K562 (cell line): ENCODE measurements at regions not wholly inside any gene's neighbourhood (a gene's known extent, or its start where the extent isn't known, plus 50 kb on each side); places are given as distances from the start of the nearest gene placed in this dataset.

Experiments used
- ATAC-seq: fragments of 200-7000 bp; cut with Tn5 transposase; 3 replicates; pipeline ENCODE4 v1.9.1; 2020; ENCODE audit warnings: moderate library complexity
- BruUV-seq: library from RNA; stranded (reverse); fragments of 400-500 nt; replicated peaks from 2 replicates; lab custom pipeline; 2021; lab: Mats Ljungman, UMichigan
- CTCF ChIA-PET: fragments of 300-600 bp; formaldehyde crosslinking; extraction: SDS; loops from one replicate; lab custom pipeline; 2021; ENCODE audit warnings: low intra/inter-chr PET ratio; lab: Yijun Ruan, JAX
- POLR2A ChIA-PET: fragments of 300-600, 350-650 bp; sonication (Branson Sonifier 250); formaldehyde crosslinking; extraction: SDS; loops from one replicate; lab custom pipeline; 2021; ENCODE audit warnings: antibody characterized with exemption, inconsistent platforms; lab: Yijun Ruan, JAX
- DNase-seq, 4 experiments: peaks; one replicate each; pipeline versions ENCODE4 v3.0.0 to v3.0.0-alpha.2; 2011 to 2018; ENCODE audit warnings: low spot score in 3 of 4, mixed read lengths in 3 of 4; ENCODE audit errors: extremely low read depth in 1 of 4
- FAIRE-seq: peaks from 2 replicates; lab custom pipeline; 2011; peaks lifted over from hg19 to GRCh38; lab: Jason Lieb, UNC
- H2AFZ ChIP-seq: 2 replicates; pipeline ENCODE4 v1.6.0; 2011; ENCODE audit warnings: low read depth, low read length, control low read depth, inconsistent platforms
- H3K27ac ChIP-seq: fragments of 200-600 bp; 3 replicates; pipeline ENCODE4 v1.8.0; 2011; ENCODE audit warnings: low read depth, mild to moderate bottlenecking, control low read depth, inconsistent platforms, low read length, moderate library complexity, mixed read lengths; ENCODE audit errors: extremely low read depth
- H3K27me3 ChIP-seq, 2 experiments: fragments of 300-600 bp in 1 of 2; 2 replicates in 1 of 2; 3 replicates in 1 of 2; pipeline versions ENCODE4 v1.6.0 to v1.8.0; 2011; ENCODE audit warnings: inconsistent platforms in 2 of 2, low read length in 2 of 2, mild to moderate bottlenecking in 1 of 2, mixed read lengths in 1 of 2, moderate library complexity in 1 of 2; ENCODE audit not compliant: control insufficient read depth in 2 of 2, insufficient read depth in 2 of 2
- H3K36me3 ChIP-seq: fragments of 300-600 bp; 3 replicates; pipeline ENCODE4 v1.8.0; 2011; ENCODE audit warnings: mild to moderate bottlenecking, low read length, inconsistent platforms; ENCODE audit not compliant: control insufficient read depth, insufficient read depth
- H3K4me1 ChIP-seq, 2 experiments: fragments of 200-600 bp in 1 of 2; replicated peaks in 1 of 2; 2 replicates in 1 of 2; 3 replicates in 1 of 2; pipeline versions ENCODE4 v1.5.1 to v1.8.0; 2011; ENCODE audit warnings: inconsistent platforms in 2 of 2, low read length in 2 of 2, mild to moderate bottlenecking in 1 of 2, mixed read lengths in 1 of 2, moderate library complexity in 1 of 2; ENCODE audit not compliant: control insufficient read depth in 2 of 2, insufficient read depth in 2 of 2
- H3K4me2 ChIP-seq: 2 replicates; pipeline ENCODE4 v1.6.1; 2011; ENCODE audit warnings: low read length, control low read depth, inconsistent platforms, mixed read lengths; ENCODE audit not compliant: insufficient read depth
- H3K4me3 ChIP-seq: fragments of 200-600 bp; sonication (generic), shearing (Covaris generic); 2 replicates; pipeline ENCODE4 v1.5.1; 2016; ENCODE audit warnings: control low read depth, inconsistent platforms
- H3K79me2 ChIP-seq: fragments of 200-600 bp; 3 replicates; pipeline ENCODE4 v1.8.0; 2011; ENCODE audit warnings: low read length, inconsistent platforms; ENCODE audit not compliant: control insufficient read depth, insufficient read depth
- H3K9ac ChIP-seq, 2 experiments: 2 replicates each; pipeline versions ENCODE4 v1.6.0 to v1.6.1; 2011; ENCODE audit warnings: low read depth in 2 of 2, low read length in 2 of 2, control low read depth in 1 of 2, inconsistent platforms in 1 of 2, mild to moderate bottlenecking in 1 of 2, mixed read lengths in 1 of 2; ENCODE audit not compliant: insufficient read depth in 1 of 2
- H3K9me1 ChIP-seq: one replicate; pipeline ENCODE4 v1.6.0; 2011; ENCODE audit warnings: inconsistent platforms, mild to moderate bottlenecking, low read length, moderate library complexity; ENCODE audit not compliant: control insufficient read depth, insufficient read depth
- H3K9me3 ChIP-seq: replicated peaks from 2 replicates; pipeline ENCODE4 v1.5.1; 2011; ENCODE audit warnings: low read depth, low read length, inconsistent platforms; ENCODE audit not compliant: control insufficient read depth, insufficient read depth
- H4K20me1 ChIP-seq: replicated peaks from 2 replicates; pipeline ENCODE4 v1.6.1; 2011; ENCODE audit warnings: low read length, inconsistent platforms, mixed read lengths; ENCODE audit not compliant: control insufficient read depth, insufficient read depth
- GTF2E2 ChIP-seq: fragments of 200-800 bp; sonication (Bioruptor generic); IDR thresholded peaks from 2 replicates; pipeline ENCODE4 v1.6.1; 2016; ENCODE audit warnings: missing genetic modification characterization, missing compliant biosample characterization
- KLF1 ChIP-seq: fragments of 450-650 bp; IDR thresholded peaks from 2 replicates; pipeline ENCODE4 v1.6.1; 2016; ENCODE audit warnings: missing genetic modification characterization, missing compliant biosample characterization
- REST ChIP-seq, 2 experiments: fragments of 450-650 bp; formaldehyde crosslinking in 1 of 2; IDR thresholded peaks; 2 replicates each; pipeline versions ENCODE4 v1.4.0 to v1.6.1; 2014 to 2020; ENCODE audit warnings: mild to moderate bottlenecking in 2 of 2, borderline replicate concordance in 1 of 2, low read depth in 1 of 2
- XRCC5 ChIP-seq: fragments of 200-400 bp; formaldehyde crosslinking; IDR thresholded peaks from 2 replicates; pipeline ENCODE4 v1.6.1; 2017; ENCODE audit warnings: low read depth, mild to moderate bottlenecking, low read length
- ZNF133 ChIP-seq: fragments of 250-450 bp; sonication (Bioruptor Pico); IDR thresholded peaks from 2 replicates; pipeline ENCODE4 v1.4.0; 2020; ENCODE audit warnings: mild to moderate bottlenecking
- ZNF436 ChIP-seq: fragments of 250-450, 450-650 bp; sonication (Bioruptor Pico); formaldehyde crosslinking; IDR thresholded peaks from 2 replicates; pipeline ENCODE4 v1.7.0; 2020; ENCODE audit warnings: mild to moderate bottlenecking
- ZNF583 ChIP-seq: fragments of 250-450 bp; sonication (Bioruptor Pico); IDR thresholded peaks from 2 replicates; pipeline ENCODE4 v1.4.0; 2020
- ZNF778 ChIP-seq: fragments of 450-650 bp; formaldehyde crosslinking; IDR thresholded peaks from 2 replicates; pipeline ENCODE4 v1.4.0; 2020; ENCODE audit warnings: mild to moderate bottlenecking, moderate library complexity
- WGBS: fragments of 100-300 bp; shearing (Covaris generic); methylation state at CpG from one replicate; pipeline ENCODE4 v1.1.6; 2016; ENCODE audit warnings: low coverage, mixed read lengths; ENCODE audit not compliant: insufficient coverage; ENCODE audit errors: missing lambda C conversion rate; 5-methylcytosine and 5-hydroxymethylcytosine counted together
- in situ Hi-C: fragments of 300-500 bp; cut with MboI; formaldehyde crosslinking; loops from 4 replicates; pipeline ENCODE4 v1.15.0; 2018; ENCODE audit warnings: inconsistent platforms, mixed read lengths
- intact Hi-C: fragments of 100-400 bp; cut with micrococcal nuclease; formaldehyde crosslinking; loops from 2 replicates; pipeline ENCODE4 v1.14.2; 2022
- TF ChIP-seq, protein P1 (sequence below), 2 experiments: fragments of 450-650 bp; conservative IDR thresholded peaks; 2 replicates each; pipeline ENCODE4 v1.6.1; 2017; ENCODE audit warnings: mild to moderate bottlenecking in 2 of 2, moderate library complexity in 2 of 2
- TF ChIP-seq, protein P2 (sequence below), 2 experiments: IDR thresholded peaks; 2 replicates each; pipeline ENCODE4 v1.6.1; 2012; ENCODE audit warnings: improper control_type of control experiment in 2 of 2, low read depth in 2 of 2, low read length in 2 of 2, borderline replicate concordance in 1 of 2

- no peak overlapping the region for H3K4me2 ChIP-seq
- WGBS, result under 1% methylated on average over 4 of the region's 4 CpGs
- intact Hi-C loops (no loop called here), in situ Hi-C loops (no loop called here)
- no peaks in the 10 kb centered on the region for H3K9me1 ChIP-seq
- DNase-seq (no peak), FAIRE-seq (no peak), ATAC-seq (no peak)
- CTCF ChIA-PET, result interaction anchor here (0.6 kb wide), 1 partner anchor 459 kb away, joined by 4 read pairs; no protein-coding TSS in a partner anchor
- no peaks in the 10 kb centered on the region for H3K9me3 ChIP-seq
- H4K20me1 ChIP-seq, result no peaks in the 10 kb centered on the region
- no peak overlapping the region for H3K9ac ChIP-seq
- BruUV-seq, result no TSS peak
- H3K79me2 ChIP-seq, result no peaks in the 10 kb centered on the region
- no peaks in the 10 kb centered on the region for H3K4me1 ChIP-seq
- no peak overlapping the region for H2AFZ ChIP-seq
- no peaks in the 10 kb centered on the region; a peak in 1 of 5 replicates for H3K27me3 ChIP-seq
- H3K36me3 ChIP-seq, result no peaks in the 10 kb centered on the region
- no peak overlapping the region for H3K4me3 ChIP-seq
- POLR2A ChIA-PET, result no interaction called here
- H3K27ac ChIP-seq, result no peak overlapping the region
- TF ChIP-seq XRCC5 (no peak), ZNF778 (no peak), REST (IDR thresholded peaks at IDR 0.05; ENCODE audit: borderline replicate concordance) (no peak), REST (CRISPR knock-in tag; IDR thresholded peaks at IDR 0.05; ENCODE audit: low read depth) (no peak), GTF2E2 (tag) (no peak), ZNF436 (CRISPR knock-in tag) (no peak), KLF1 (tag) (no peak), ZNF133 (no peak), ZNF583 (CRISPR knock-in tag) (no peak)
- TF ChIP-seq, protein P1, sequence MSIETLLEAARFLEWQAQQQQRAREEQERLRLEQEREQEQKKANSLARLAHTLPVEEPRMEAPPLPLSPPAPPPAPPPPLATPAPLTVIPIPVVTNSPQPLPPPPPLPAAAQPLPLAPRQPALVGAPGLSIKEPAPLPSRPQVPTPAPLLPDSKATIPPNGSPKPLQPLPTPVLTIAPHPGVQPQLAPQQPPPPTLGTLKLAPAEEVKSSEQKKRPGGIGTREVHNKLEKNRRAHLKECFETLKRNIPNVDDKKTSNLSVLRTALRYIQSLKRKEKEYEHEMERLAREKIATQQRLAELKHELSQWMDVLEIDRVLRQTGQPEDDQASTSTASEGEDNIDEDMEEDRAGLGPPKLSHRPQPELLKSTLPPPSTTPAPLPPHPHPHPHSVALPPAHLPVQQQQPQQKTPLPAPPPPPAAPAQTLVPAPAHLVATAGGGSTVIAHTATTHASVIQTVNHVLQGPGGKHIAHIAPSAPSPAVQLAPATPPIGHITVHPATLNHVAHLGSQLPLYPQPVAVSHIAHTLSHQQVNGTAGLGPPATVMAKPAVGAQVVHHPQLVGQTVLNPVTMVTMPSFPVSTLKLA (conservative IDR thresholded peaks at IDR 0.05), result no peak
- TF ChIP-seq, protein P2, sequence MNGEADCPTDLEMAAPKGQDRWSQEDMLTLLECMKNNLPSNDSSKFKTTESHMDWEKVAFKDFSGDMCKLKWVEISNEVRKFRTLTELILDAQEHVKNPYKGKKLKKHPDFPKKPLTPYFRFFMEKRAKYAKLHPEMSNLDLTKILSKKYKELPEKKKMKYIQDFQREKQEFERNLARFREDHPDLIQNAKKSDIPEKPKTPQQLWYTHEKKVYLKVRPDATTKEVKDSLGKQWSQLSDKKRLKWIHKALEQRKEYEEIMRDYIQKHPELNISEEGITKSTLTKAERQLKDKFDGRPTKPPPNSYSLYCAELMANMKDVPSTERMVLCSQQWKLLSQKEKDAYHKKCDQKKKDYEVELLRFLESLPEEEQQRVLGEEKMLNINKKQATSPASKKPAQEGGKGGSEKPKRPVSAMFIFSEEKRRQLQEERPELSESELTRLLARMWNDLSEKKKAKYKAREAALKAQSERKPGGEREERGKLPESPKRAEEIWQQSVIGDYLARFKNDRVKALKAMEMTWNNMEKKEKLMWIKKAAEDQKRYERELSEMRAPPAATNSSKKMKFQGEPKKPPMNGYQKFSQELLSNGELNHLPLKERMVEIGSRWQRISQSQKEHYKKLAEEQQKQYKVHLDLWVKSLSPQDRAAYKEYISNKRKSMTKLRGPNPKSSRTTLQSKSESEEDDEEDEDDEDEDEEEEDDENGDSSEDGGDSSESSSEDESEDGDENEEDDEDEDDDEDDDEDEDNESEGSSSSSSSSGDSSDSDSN (IDR thresholded peaks at IDR 0.05; ENCODE audit: borderline replicate concordance in 1 of 2, low read depth in 2 of 2, low read length in 2 of 2), result no peak
Measured at GRCh38 chr1:219778793-219779369, 149.5 kb downstream of the SLC30A10 start.
